Ectodermal cell (in vitro differentiated cells): ENCODE measurements at regions not wholly inside any gene's neighbourhood (a gene's known extent, or its start where the extent isn't known, plus 50 kb on each side); places are given as distances from the start of the nearest gene placed in this dataset.

ENCODE experiments used
- H3K27ac ChIP-seq: 2 replicates; pipeline ENCODE4 v1.7.0; 2013; ENCODE audit warnings: mild to moderate bottlenecking, low read depth, low read length; ENCODE audit not compliant: insufficient read depth, poor library complexity, severe bottlenecking
- H3K27me3 ChIP-seq: 2 replicates; pipeline ENCODE4 v1.7.0; 2013; ENCODE audit warnings: mild to moderate bottlenecking, low read length; ENCODE audit not compliant: insufficient read depth, control insufficient read depth, poor library complexity, severe bottlenecking
- H3K36me3 ChIP-seq: one replicate; pipeline ENCODE4 v1.7.0; 2013; ENCODE audit warnings: low read length; ENCODE audit not compliant: control insufficient read depth, insufficient read depth
- H3K4me1 ChIP-seq: one replicate; pipeline ENCODE4 v1.7.0; 2013; ENCODE audit warnings: low read length; ENCODE audit not compliant: control insufficient read depth, insufficient read depth
- H3K4me3 ChIP-seq: 2 replicates; pipeline ENCODE4 v1.7.0; 2013; ENCODE audit warnings: low read depth, low read length, control low read depth; ENCODE audit not compliant: insufficient read depth
- H3K9me3 ChIP-seq: 2 replicates; pipeline ENCODE4 v1.7.0; 2013; ENCODE audit warnings: mild to moderate bottlenecking, low read length, moderate library complexity; ENCODE audit not compliant: control insufficient read depth
- WGBS, 2 experiments: methylation state at CpG; one replicate each; pipeline ENCODE4 v1.1.7; 2013; ENCODE audit warnings: missing lambda C conversion rate in 2 of 2; 5-methylcytosine and 5-hydroxymethylcytosine counted together

DNA sequence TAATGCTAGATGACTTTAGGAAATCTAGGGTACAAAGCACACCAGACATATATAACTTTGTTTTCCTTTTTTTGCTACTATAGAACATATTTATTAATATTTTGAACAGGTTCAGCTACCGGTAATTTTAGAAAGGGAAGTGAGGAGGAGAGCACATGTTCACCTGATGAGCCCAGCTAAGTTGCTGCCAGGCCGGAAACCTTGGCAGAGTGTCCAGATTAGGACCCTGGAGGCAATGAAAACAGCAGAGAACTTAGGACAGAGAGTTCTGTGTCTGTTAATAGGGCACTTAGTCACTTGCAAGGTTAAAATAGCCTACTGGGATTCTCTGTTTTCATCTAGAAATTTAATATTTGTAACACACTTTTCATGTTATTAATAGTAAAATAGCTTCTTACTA is 348.9 kb upstream of the CPEB2 start:
- Histone ChIP-seq H3K27ac (no peak overlapping the region), H3K4me3 (no peak overlapping the region), H3K9me3 (no peaks in the 10 kb centered on the region), H3K27me3 (no peaks in the 10 kb centered on the region), H3K4me1 (no peaks in the 10 kb centered on the region), H3K36me3 (no peaks in the 10 kb centered on the region)
- 96 to 100% methylated on average over 2 of the region's 2 CpGs for WGBS, 2 experiments

DNA sequence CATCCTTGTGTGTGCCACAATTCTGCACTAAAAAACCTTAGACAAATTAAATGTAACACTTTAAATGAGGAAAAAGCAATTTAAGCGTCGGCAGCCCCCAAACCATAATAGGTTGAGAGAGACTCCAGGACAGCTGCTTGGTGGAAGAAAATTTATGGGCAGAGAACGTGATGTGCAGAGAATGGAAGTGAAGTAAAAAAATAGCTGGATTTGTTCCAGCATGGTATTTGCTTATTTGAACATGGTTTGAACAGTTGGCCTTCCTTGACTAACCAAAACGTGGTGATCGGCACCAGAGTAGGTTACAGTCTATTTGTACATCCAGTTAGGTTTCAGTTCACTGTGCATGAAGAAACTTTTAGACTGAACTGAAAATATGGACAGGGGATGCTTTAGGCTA is 343.0 kb upstream of the CPEB2 start:
- no peak overlapping the region for H3K27ac ChIP-seq
- H3K27me3 ChIP-seq = no peaks in the 10 kb centered on the region
- WGBS, 2 experiments = 93 to 94% methylated on average over 5 of the region's 5 CpGs
- no peaks in the 10 kb centered on the region for H3K4me1 ChIP-seq
- H3K36me3 ChIP-seq = no peaks in the 10 kb centered on the region
- H3K4me3 ChIP-seq = no peak overlapping the region
- no peaks in the 10 kb centered on the region for H3K9me3 ChIP-seq

GRCh38 chr4:14667624-14668151 is 334.6 kb upstream of the CPEB2 start:
- no peaks in the 10 kb centered on the region for H3K36me3 ChIP-seq
- 90 to 97% methylated on average over 2 of the region's 2 CpGs for WGBS, 2 experiments
- H3K27me3 ChIP-seq = no peaks in the 10 kb centered on the region
- peaks cover 4% of the 10 kb centered on the region for H3K4me1 ChIP-seq
- H3K9me3 ChIP-seq = peaks cover 2% of the 10 kb centered on the region
- no peak overlapping the region for H3K27ac ChIP-seq
- H3K4me3 ChIP-seq = no peak overlapping the region

- 88 to 100% methylated on average over 1 of the region's 1 CpG for WGBS, 2 experiments
- Histone ChIP-seq H3K27ac (no peak overlapping the region), H3K36me3 (no peaks in the 10 kb centered on the region), H3K27me3 (no peaks in the 10 kb centered on the region), H3K9me3 (peaks cover 2% of the 10 kb centered on the region), H3K4me3 (no peak overlapping the region), H3K4me1 (peaks cover 4% of the 10 kb centered on the region)
Measured at GRCh38 chr4:14668296-14668695, 334.0 kb upstream of the CPEB2 start.

GRCh38 chr4:14669371-14669770 is 332.9 kb upstream of the CPEB2 start:
- Histone ChIP-seq H3K36me3 (no peaks in the 10 kb centered on the region), H3K27me3 (no peaks in the 10 kb centered on the region), H3K27ac (no peak overlapping the region), H3K4me1 (peaks cover 4% of the 10 kb centered on the region), H3K9me3 (peaks cover 2% of the 10 kb centered on the region), H3K4me3 (no peak overlapping the region)
- WGBS, 2 experiments = 72 to 74% methylated on average over 5 of the region's 5 CpGs

DNA sequence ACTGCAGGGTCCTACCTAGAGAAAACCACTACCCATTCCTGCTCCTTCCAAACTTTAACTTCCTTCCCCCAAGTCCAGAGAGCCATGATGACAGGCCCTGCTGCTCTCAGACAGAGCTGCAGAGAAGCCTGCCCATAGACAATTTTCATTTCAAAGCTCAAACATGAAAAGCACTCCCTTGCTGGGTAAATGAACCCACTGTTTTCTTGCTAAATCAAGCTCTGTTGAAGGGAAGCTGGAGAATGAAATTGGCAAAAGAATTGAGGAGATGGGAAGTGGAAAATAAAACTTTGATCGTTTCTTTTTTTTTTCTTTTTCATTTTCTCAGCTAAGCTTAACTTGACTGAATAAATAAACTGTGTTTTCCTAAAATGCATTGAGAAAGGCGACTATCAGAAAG is 331.1 kb upstream of the CPEB2 start:
- no peaks in the 10 kb centered on the region for H3K27me3 ChIP-seq
- WGBS, 2 experiments = 93 to 100% methylated on average over 2 of the region's 2 CpGs
- H3K36me3 ChIP-seq = no peaks in the 10 kb centered on the region
- H3K4me3 ChIP-seq = no peak overlapping the region
- no peak overlapping the region for H3K27ac ChIP-seq
- H3K9me3 ChIP-seq = peaks cover 2% of the 10 kb centered on the region
- peaks cover 4% of the 10 kb centered on the region for H3K4me1 ChIP-seq

DNA sequence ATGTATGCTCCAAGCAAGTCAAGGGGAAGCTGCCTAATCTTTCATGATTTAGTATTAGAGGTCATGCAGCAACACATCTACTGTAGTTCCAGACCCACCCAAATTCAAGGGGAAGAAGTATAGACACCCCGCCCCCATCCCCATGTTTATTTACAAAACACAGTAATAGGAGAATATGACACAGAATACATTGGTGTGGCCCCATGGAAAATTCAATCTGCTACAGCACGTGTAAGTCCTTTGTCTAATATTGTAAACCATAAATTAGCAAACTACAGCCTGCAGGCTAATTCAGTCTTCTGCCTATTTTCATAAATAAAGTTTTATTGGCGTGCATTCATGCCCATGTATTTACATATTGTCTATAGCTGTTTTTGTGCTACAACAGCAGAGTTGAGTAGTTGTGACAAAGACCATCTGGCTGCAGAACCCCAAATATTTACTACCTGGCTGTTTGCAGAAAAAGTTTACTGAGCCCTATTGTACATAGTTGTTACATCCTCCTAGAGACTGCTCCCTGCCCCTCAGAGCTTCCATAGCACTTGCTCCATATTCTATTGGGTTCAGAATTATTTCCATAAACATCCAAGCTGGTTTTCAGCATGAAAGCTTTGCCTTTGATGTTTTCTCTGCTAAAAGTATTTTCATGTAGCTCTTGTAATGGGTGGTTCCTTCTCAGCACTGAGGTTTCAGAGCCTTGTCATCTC is 326.8 kb upstream of the CPEB2 start:
- WGBS, 2 experiments = 92 to 96% methylated on average over 3 of the region's 3 CpGs
- H3K4me1 ChIP-seq = no peaks in the 10 kb centered on the region
- H3K27ac ChIP-seq = no peak overlapping the region
- H3K4me3 ChIP-seq = no peak overlapping the region
- H3K36me3 ChIP-seq = no peaks in the 10 kb centered on the region
- H3K9me3 ChIP-seq = no peaks in the 10 kb centered on the region
- no peaks in the 10 kb centered on the region for H3K27me3 ChIP-seq

DNA sequence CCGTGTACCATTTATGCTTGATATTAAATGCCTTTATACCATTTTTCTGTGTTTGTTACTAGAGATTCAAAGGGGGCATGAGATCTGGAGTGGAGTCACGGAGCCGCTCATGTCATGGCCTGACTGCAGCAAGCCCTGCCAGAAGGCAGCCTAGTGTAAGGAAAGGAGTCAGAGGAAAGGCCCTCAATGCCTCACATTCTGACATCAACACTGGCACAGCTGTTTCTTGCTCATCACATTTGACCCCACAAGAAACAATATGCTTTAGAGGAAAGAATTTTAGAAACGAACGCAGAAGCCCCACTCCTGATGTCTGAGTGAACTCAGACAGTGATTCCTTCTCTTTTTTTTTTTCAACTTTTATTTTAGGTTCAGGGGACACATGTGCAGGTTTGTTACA is 322.4 kb upstream of the CPEB2 start:
- Histone ChIP-seq H3K4me3 (no peak overlapping the region), H3K9me3 (no peaks in the 10 kb centered on the region), H3K27me3 (no peaks in the 10 kb centered on the region), H3K4me1 (no peaks in the 10 kb centered on the region), H3K27ac (no peak overlapping the region), H3K36me3 (no peaks in the 10 kb centered on the region)
- WGBS, 2 experiments = 88 to 93% methylated on average over 4 to 5 of the region's 5 CpGs

DNA sequence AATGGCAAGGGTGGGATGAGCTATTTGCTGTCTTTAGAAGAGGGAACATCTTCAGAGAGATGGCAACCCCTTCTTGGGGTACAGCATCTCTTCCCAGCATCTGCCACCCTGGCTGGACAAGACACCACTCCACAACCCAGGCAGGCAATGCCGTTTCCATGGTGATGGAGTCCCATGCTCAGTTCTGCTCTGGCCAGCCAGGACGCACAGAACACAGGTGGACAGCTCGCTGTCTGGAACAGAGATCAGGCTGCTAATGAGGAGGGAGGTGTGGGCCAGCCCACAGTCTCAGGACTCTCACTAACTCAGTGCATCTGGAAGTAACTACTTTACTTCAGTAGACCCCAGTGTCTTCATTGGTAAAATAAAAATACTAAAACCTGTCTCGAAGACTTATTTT is 321.0 kb upstream of the CPEB2 start:
- no peaks in the 10 kb centered on the region for H3K9me3 ChIP-seq
- no peaks in the 10 kb centered on the region for H3K36me3 ChIP-seq
- 70 to 71% methylated on average over 4 of the region's 4 CpGs for WGBS, 2 experiments
- H3K4me3 ChIP-seq = no peak overlapping the region
- no peaks in the 10 kb centered on the region for H3K27me3 ChIP-seq
- no peak overlapping the region for H3K27ac ChIP-seq
- H3K4me1 ChIP-seq = no peaks in the 10 kb centered on the region

- no peak overlapping the region for H3K27ac ChIP-seq
- H3K4me3 ChIP-seq = no peak overlapping the region
- no peaks in the 10 kb centered on the region for H3K36me3 ChIP-seq
- no peaks in the 10 kb centered on the region for H3K4me1 ChIP-seq
- H3K9me3 ChIP-seq = no peaks in the 10 kb centered on the region
- no peaks in the 10 kb centered on the region for H3K27me3 ChIP-seq
Measured at GRCh38 chr4:14693728-14694127, 308.6 kb upstream of the CPEB2 start.
